Esophagus muscularis mucosa (tissue), 4 donors: ENCODE measurements at regions not wholly inside any gene's neighbourhood (a gene's known extent, or its start where the extent isn't known, plus 50 kb on each side); places are given as distances from the start of the nearest gene placed in this dataset.
A peak's percentile ranks its signal among the peaks of the same experiment; 100 is the strongest.

Source experiments
- DNase-seq: peaks from one replicate; pipeline ENCODE4 v3.0.0-alpha.2; 2017; ENCODE audit errors: extremely low spot score
- H3K27ac ChIP-seq, 4 donors: fragments of 200-600 bp; sonication (generic); replicated peaks in 1 of 4; 1 replicate in 3 of 4; 2 replicates in 1 of 4; pipeline ENCODE4 v1.5.1; 2016 to 2019; ENCODE audit warnings: mild to moderate bottlenecking in 1 of 4
- H3K27me3 ChIP-seq, 4 donors: fragments of 200-600 bp; sonication (generic); one replicate each; pipeline versions ENCODE4 v1.5.1 to v1.6.0; 2016 to 2019
- H3K36me3 ChIP-seq, 4 donors: fragments of 200-600 bp; sonication (generic); one replicate each; pipeline ENCODE4 v1.5.1; 2016 to 2019
- H3K4me1 ChIP-seq, 4 donors: fragments of 200-600 bp; sonication (generic); one replicate each; pipeline ENCODE4 v1.5.1; 2016 to 2019
- H3K4me3 ChIP-seq, 4 donors: fragments of 200-600 bp; sonication (generic); 1 replicate in 2 of 4; 2 replicates in 2 of 4; pipeline ENCODE4 v1.5.1; 2016 to 2019; ENCODE audit warnings: mild to moderate bottlenecking in 4 of 4, moderate library complexity in 1 of 4
- H3K9me3 ChIP-seq, 4 donors: fragments of 200-600 bp; sonication (generic); 1 replicate in 3 of 4; 2 replicates in 1 of 4; pipeline ENCODE4 v1.5.1; 2016 to 2019
- CTCF ChIP-seq, 3 experiments: fragments of 200-600 bp in 2 of 3; fragments of 450-650 bp in 1 of 3; sonication (generic) in 2 of 3; IDR thresholded peaks; one replicate each; pipeline ENCODE4 v1.5.1; 2017 to 2019; ENCODE audit warnings: antibody characterized with exemption in 3 of 3, mild to moderate bottlenecking in 2 of 3, moderate library complexity in 1 of 3
- EP300 ChIP-seq: sonication (generic); formaldehyde crosslinking; IDR thresholded peaks from one replicate; pipeline ENCODE4 v1.6.1; 2017; ENCODE audit warnings: antibody characterized with exemption
- POLR2A ChIP-seq: fragments of 450-650 bp; IDR thresholded peaks from one replicate; pipeline ENCODE4 v1.6.1; 2017; ENCODE audit warnings: antibody characterized with exemption, moderate library complexity, mild to moderate bottlenecking, low read depth
- POLR2AphosphoS5 ChIP-seq, 2 donors: sonication (generic); formaldehyde crosslinking; IDR thresholded peaks; one replicate each; pipeline ENCODE4 v1.6.1; 2017; ENCODE audit warnings: antibody characterized with exemption in 2 of 2
- WGBS: methylation state at CpG from one replicate; pipeline ENCODE4 v1.1.5; 2018; 5-methylcytosine and 5-hydroxymethylcytosine counted together
- intact Hi-C: fragments of 100-400 bp; cut with DNase I; formaldehyde crosslinking; loops from one replicate; pipeline ENCODE4 v1.15.1; 2023

DNA sequence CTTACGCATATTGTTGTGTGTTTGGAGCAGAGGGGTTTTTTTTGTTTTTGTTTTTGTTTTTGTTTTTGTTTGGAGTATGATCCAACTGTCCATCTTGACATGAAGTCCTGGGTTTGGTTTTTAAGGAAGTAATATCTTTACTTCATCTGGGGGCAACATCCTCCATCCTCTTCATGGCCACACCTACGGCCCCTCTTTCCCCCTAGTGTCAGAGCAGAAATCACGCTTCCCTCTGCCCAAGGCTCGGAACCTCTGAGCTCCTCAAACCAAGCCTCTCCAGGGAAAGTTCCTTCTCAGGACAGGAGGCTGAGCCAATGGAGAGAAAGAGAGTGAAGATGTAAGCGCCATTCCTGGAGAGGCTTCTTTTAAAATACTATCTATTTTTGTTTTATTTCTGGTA, 58.6 kb upstream of the PDX1 start:
- no peak for DNase-seq
- Histone ChIP-seq H3K36me3 (no peaks in the 10 kb centered on the region), H3K27ac (no peak overlapping the region), H3K4me3 (no peak overlapping the region), H3K4me1 (no peaks in the 10 kb centered on the region), H3K27me3 (peaks cover 0 to 81% (median 3%) of the 10 kb centered on the region in 4 donors), H3K9me3 (no peaks in the 10 kb centered on the region)
- TF ChIP-seq POLR2AphosphoS5 (IDR thresholded peaks at IDR 0.05): no peak
- TF ChIP-seq CTCF (IDR thresholded peaks at IDR 0.05): no peak
- TF ChIP-seq POLR2A: no peak
- intact Hi-C loops: no loop called here
- WGBS: 51% methylated on average over 5 of the region's 5 CpGs

DNA sequence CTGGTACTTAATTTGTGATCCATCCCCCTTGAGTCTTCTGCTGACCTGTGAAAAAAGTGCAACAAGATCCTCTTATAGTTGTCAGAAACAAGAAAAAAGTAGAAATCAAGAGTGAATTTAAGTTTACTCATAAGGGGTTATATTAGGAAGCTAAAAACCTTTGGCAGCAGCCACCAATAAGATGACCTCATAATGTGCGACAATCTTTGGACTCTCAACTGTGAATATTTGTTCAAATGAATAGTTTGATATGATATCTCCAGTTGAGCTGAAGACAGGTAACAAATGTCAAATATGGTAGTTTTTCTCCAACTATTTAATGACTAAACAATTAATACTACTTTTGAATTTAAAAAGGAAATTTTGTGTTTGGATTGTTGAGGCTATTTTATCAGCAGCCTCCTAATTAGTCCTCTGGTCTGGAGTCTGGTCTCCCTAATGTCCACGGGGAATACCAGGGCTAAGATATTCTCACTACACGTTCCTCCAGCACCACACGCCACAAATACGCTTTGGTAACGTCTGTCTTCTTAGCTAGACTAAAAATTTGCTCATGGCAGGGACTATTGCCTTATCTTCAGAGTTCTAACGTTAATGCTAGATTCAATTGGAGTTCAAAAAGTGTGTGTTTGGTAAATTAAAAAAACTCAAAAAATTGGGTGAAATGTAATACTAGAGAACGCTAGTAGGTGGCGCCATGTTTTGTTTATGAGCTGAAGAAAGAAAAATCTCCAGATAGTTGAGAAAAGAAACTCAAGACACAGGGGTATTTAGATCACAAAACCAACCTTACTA, 51.0 kb upstream of the PDX1 start:
- Histone ChIP-seq H3K4me3 (no peak overlapping the region), H3K9me3 (no peaks in the 10 kb centered on the region), H3K36me3 (no peaks in the 10 kb centered on the region), H3K27me3 (peaks cover 0 to 37% (median 3%) of the 10 kb centered on the region in 4 donors), H3K4me1 (no peaks in the 10 kb centered on the region), H3K27ac (no peak overlapping the region)
- no peak for DNase-seq
- intact Hi-C loops: no loop called here
- WGBS: 31% methylated on average over 9 of the region's 9 CpGs
- TF ChIP-seq CTCF (IDR thresholded peaks at IDR 0.05) (peak in 2 of 3 experiments; percentile 25 to 30), POLR2A (no peak), POLR2AphosphoS5 (IDR thresholded peaks at IDR 0.05) (no peak), EP300 (no peak)

- Histone ChIP-seq H3K27me3 (peaks cover 0 to 38% (median 0%) of the 10 kb centered on the region in 4 donors), H3K4me3 (no peak overlapping the region), H3K27ac (no peak overlapping the region), H3K36me3 (no peaks in the 10 kb centered on the region), H3K4me1 (no peaks in the 10 kb centered on the region), H3K9me3 (no peaks in the 10 kb centered on the region)
- TF ChIP-seq POLR2A (no peak), EP300 (no peak), CTCF (IDR thresholded peaks at IDR 0.05) (no peak), POLR2AphosphoS5 (IDR thresholded peaks at IDR 0.05) (no peak)
- no peak for DNase-seq
- WGBS: 52% methylated on average over 6 of the region's 6 CpGs
- intact Hi-C loops: no loop called here
These were observed 50.2 kb upstream of the PDX1 start for GRCh38 chr13:27869436-27870095.
